Uterus (tissue), 2 donors: ENCODE measurements at regions not wholly inside any gene's neighbourhood (a gene's known extent, or its start where the extent isn't known, plus 50 kb on each side); places are given as distances from the start of the nearest gene placed in this dataset.

Source experiments
- CTCF ChIP-seq, 4 experiments: fragments of 200-600 bp in 2 of 4; fragments of 450-650 bp in 2 of 4; sonication (generic) in 2 of 4; IDR thresholded peaks; one replicate each; pipeline ENCODE4 v1.5.1; 2016 to 2019; ENCODE audit warnings: antibody characterized with exemption in 4 of 4, mild to moderate bottlenecking in 2 of 4, moderate library complexity in 1 of 4
- POLR2A ChIP-seq, 2 donors: fragments of 450-650 bp; IDR thresholded peaks; one replicate each; pipeline ENCODE4 v1.6.1; 2016; ENCODE audit warnings: antibody characterized with exemption in 2 of 2, mild to moderate bottlenecking in 1 of 2, moderate library complexity in 1 of 2

GRCh38 chr19:30662211-30662861 lies 290.2 kb downstream of the ZNF536 start:
- TF ChIP-seq CTCF (IDR thresholded peaks at IDR 0.05) = no peak
- no peak for TF ChIP-seq POLR2A (IDR thresholded peaks at IDR 0.05)
